HFF-Myc (cell line): ENCODE measurements at regions not wholly inside any gene's neighbourhood (a gene's known extent, or its start where the extent isn't known, plus 50 kb on each side); places are given as distances from the start of the nearest gene placed in this dataset.

Source experiments
- DNase-seq: peaks from one replicate; pipeline ENCODE4 v3.0.0-alpha.2; 2011; ENCODE audit warnings: low read depth; ENCODE audit errors: extremely low read depth
- H3K4me3 ChIP-seq: replicated peaks from 2 replicates; pipeline ENCODE4 v1.5.1; 2011; ENCODE audit warnings: low read depth, mild to moderate bottlenecking, control low read depth, low read length
- CTCF ChIP-seq: IDR thresholded peaks from 2 replicates; pipeline ENCODE4 v1.5.1; 2012; ENCODE audit warnings: mild to moderate bottlenecking, low read depth, low read length, control low read depth; ENCODE audit errors: missing control alignments

DNA sequence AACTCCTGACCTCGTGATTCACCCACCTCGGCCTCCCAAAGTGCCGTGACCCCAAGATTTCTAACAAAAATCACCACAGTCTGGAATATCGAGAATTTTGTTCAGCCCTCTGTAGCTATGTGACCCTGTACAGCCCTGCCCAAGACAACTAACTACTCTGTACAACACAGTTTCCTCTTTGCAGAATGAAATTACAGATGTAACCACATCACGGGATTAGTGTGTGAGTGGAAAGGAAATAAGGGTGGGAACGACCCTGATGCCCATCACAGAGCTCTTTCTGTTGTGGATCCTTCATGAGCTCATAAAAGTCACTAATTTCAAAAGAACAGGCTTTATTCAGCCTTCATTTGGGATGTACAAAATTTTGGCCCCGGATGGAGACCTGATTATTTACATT, 50.5 kb upstream of the KRR1 start:
- TF ChIP-seq CTCF = no peak
- DNase-seq = no peak
- no peak overlapping the region for H3K4me3 ChIP-seq
